HG03025 (cell line): ENCODE measurements at regions not wholly inside any gene's neighbourhood (a gene's known extent, or its start where the extent isn't known, plus 50 kb on each side); places are given as distances from the start of the nearest gene placed in this dataset.

ENCODE experiments used
- ATAC-seq: cut with Tn5 transposase; IDR thresholded peaks from one replicate; pipeline ENCODE4 v1.9.1; 2021; ENCODE audit warnings: mild to moderate bottlenecking, moderate library complexity; ENCODE audit not compliant: unreplicated experiment, low FRiP score

GRCh38 chr15:39188314-39188713, 392.6 kb upstream of the THBS1 start:
- ATAC-seq = no peak

GRCh38 chr15:39188930-39189329, 391.9 kb upstream of the THBS1 start:
- no peak for ATAC-seq

- no peak for ATAC-seq
Observed at GRCh38 chr15:39191871-39192291, 389.0 kb upstream of the THBS1 start.

- no peak for ATAC-seq
Observed at GRCh38 chr15:39192351-39192750, 388.5 kb upstream of the THBS1 start.

- no peak for ATAC-seq
Observed at GRCh38 chr15:39192979-39193560, 387.8 kb upstream of the THBS1 start.

GRCh38 chr15:39193611-39194010, 387.3 kb upstream of the THBS1 start:
- ATAC-seq = no peak

- ATAC-seq = no peak
Observed at GRCh38 chr15:39194106-39194830, 386.6 kb upstream of the THBS1 start.

- no peak for ATAC-seq
Observed at GRCh38 chr15:39195961-39196486, 384.9 kb upstream of the THBS1 start.

- ATAC-seq = no peak
Observed at GRCh38 chr15:39198044-39199000, 382.6 kb upstream of the THBS1 start.

GRCh38 chr15:39199076-39199475, 381.8 kb upstream of the THBS1 start:
- no peak for ATAC-seq

- no peak for ATAC-seq
Observed at GRCh38 chr15:39200586-39200985, 380.3 kb upstream of the THBS1 start.

GRCh38 chr15:39202641-39203040, 378.2 kb upstream of the THBS1 start:
- no peak for ATAC-seq

GRCh38 chr15:39204031-39204430, 376.8 kb upstream of the THBS1 start:
- no peak for ATAC-seq

GRCh38 chr15:39205081-39205480, 375.8 kb upstream of the THBS1 start:
- ATAC-seq = no peak

GRCh38 chr15:39205506-39206371, 375.1 kb upstream of the THBS1 start:
- ATAC-seq = no peak

- no peak for ATAC-seq
Observed at GRCh38 chr15:39207532-39208115, 373.3 kb upstream of the THBS1 start.

GRCh38 chr15:39208187-39208586, 372.7 kb upstream of the THBS1 start:
- ATAC-seq = no peak

GRCh38 chr15:39209548-39210211, 371.2 kb upstream of the THBS1 start:
- no peak for ATAC-seq
